Right renal pelvis (tissue), 4 donors: ENCODE measurements at regions not wholly inside any gene's neighbourhood (a gene's known extent, or its start where the extent isn't known, plus 50 kb on each side); places are given as distances from the start of the nearest gene placed in this dataset.
A peak's percentile ranks its signal among the peaks of the same experiment; 100 is the strongest.

Experiments
- DNase-seq, 4 donors: peaks; one replicate each; pipeline ENCODE4 v3.0.0-alpha.2; 2013; ENCODE audit warnings: low read depth in 4 of 4, low spot score in 3 of 4, missing footprints in 1 of 4

- no peak for DNase-seq
Measured at GRCh38 chr3:70583682-70584081, 271.2 kb upstream of the MDFIC2 start.

GRCh38 chr3:70582803-70583202, 270.4 kb upstream of the MDFIC2 start:
- no peak for DNase-seq

DNA sequence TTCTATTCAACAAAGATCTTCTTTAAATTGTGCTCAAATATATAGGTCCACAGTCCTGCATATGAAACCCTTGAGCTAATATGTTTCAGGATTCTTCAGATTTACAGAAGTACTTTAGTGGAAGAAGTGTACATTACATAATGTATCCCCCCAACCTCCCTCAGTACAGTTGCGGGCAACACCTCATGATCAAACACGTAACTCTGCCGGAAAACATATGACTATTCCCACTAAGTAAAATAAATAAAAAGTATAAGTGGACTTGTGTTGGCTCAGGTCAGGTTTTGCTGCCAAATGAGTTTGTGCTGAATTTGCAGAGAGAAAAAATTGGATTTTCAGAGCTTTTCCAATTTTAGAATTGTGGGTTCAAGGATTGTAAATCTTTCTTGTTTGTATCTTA, 267.6 kb upstream of the MDFIC2 start:
- no peak for DNase-seq

GRCh38 chr3:70571696-70572095, 259.3 kb upstream of the MDFIC2 start:
- no peak for DNase-seq

DNA sequence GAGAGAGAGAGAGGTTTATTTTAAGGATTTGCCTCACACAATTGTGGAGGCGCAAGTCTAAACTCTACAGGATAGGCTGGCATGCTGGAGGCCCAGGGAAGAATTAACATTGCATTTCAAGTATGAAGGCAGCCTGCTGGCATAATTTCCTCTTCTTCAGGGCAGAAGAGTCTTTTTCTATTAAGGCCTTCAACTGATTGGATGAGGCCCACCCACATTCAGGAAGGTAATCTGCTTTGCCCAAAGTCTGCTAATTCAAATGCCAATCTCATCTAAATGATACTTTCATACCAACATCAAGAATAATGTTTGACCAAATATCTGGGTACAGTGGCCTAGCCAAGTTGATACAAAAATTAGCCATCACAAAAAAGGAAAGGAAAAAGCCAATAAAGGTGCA, 258.1 kb upstream of the MDFIC2 start:
- DNase-seq = no peak

- DNase-seq = no peak
Measured at GRCh38 chr3:70568626-70569025, 256.2 kb upstream of the MDFIC2 start.

DNA sequence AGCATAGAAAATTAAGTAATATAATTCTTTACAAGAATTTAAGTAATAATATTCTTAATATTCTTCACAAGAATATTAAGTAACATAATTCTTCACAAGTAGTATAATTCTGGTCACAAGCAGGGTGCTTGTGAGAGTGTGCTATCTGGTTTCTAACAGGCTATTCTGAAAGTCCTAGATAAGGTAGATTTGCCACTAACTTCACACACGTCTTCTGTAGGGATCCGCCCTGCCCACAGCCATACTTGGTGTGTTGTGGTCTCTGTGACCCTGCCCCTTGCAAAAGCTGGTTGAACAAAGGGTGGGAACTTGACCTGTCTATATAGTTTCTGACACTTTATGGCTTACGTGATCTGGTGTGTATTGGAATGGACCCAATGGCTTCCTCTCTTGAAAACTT, 253.4 kb upstream of the MDFIC2 start:
- DNase-seq = no peak

- DNase-seq = no peak
Measured at GRCh38 chr3:70564552-70564951, 252.1 kb upstream of the MDFIC2 start.

- no peak for DNase-seq
Measured at GRCh38 chr3:70561796-70562195, 249.4 kb upstream of the MDFIC2 start.

- DNase-seq = no peak
Measured at GRCh38 chr3:70558956-70559355, 246.5 kb upstream of the MDFIC2 start.

GRCh38 chr3:70557976-70558375, 245.5 kb upstream of the MDFIC2 start:
- DNase-seq = no peak

GRCh38 chr3:70556056-70556455, 243.6 kb upstream of the MDFIC2 start:
- no peak for DNase-seq

DNA sequence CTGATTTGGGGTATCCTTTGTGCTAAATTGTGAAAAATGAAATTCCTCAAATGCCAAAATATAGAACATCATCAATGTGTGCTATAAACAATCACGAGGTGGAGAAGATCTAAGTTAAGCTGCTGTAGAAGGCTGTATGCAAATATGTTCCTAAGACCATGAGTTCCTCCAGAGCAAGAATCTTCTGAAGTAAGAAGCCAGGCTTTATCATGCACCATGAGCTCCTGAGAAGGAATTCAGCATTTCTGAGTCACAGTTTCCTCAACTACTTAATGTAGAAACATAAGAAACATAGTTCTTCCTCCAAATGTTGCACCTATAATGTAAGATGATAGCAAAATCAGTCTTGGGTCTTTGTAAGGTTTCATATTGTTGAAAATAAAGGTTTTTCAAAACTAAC, 241.7 kb upstream of the MDFIC2 start:
- DNase-seq = no peak

- peak in 3 of 4 donors; percentile 12 to 39 (median 12) for DNase-seq
Measured at GRCh38 chr3:70550723-70551319, 238.4 kb upstream of the MDFIC2 start.

DNA sequence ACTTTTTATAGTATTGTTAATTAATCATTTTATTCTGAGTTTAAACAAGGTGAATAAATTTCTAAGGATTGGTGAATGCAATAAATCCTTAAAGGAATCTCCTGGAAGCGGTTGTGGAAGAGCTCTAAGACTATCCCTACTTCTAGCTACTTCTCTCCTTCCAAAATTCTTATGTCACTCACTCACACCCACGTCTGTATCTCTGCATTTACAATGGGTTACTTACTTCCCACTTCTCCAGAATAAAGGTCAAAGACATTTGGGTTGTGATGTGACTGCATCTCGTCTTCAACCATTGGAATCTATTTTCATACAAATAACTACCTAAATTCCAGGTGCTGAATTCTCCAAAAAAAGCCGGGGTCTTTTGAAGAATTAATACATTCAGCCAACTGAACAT, 234.2 kb upstream of the MDFIC2 start:
- DNase-seq = no peak

GRCh38 chr3:70543493-70543892, 231.1 kb upstream of the MDFIC2 start:
- no peak for DNase-seq

DNA sequence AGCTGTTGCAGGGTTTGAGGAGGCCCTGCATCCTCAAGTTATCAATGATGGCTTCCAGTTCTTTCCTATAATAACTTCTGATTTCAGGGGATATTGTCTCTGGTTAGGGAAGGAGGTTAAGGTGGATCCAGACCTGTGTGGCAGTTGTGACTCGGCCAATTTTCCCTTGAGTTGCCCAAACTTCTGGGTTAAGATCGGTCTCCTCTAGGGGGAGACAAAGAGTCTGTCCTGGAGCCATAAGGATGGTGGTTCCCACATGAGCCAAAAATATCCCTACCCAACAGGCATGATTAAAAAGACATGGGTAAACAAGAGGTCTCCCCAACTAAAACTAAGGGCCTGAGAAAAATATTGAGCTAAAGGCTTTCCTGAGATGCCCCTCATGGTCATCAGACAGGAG, 227.5 kb upstream of the MDFIC2 start:
- no peak for DNase-seq

- DNase-seq = no peak
Measured at GRCh38 chr3:70532806-70533205, 220.4 kb upstream of the MDFIC2 start.

GRCh38 chr3:70531838-70532489, 219.5 kb upstream of the MDFIC2 start:
- no peak for DNase-seq

GRCh38 chr3:70531063-70531657, 218.7 kb upstream of the MDFIC2 start:
- DNase-seq = peak in 2 of 4 donors; percentile 14 to 23

DNA sequence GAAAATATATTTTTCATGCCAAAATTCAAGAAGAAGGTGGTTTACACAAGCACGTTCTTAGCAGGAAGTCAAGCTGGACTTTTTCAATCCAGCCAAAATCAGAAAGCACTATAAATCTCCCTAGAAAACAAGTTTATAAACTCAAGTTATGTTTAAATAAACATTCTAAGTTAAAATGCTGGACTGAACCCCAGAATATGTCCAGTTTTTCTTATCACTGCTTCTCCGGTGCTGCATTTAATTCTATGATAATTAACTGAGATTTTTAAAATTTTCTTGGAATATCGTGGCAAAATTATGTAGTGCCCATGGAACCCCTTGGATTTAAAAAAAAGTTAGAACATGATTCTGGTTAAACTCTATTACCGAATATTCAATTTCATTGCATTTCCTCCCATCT, 218.2 kb upstream of the MDFIC2 start:
- peak in 2 of 4 donors; percentile 16 to 36 for DNase-seq

DNA sequence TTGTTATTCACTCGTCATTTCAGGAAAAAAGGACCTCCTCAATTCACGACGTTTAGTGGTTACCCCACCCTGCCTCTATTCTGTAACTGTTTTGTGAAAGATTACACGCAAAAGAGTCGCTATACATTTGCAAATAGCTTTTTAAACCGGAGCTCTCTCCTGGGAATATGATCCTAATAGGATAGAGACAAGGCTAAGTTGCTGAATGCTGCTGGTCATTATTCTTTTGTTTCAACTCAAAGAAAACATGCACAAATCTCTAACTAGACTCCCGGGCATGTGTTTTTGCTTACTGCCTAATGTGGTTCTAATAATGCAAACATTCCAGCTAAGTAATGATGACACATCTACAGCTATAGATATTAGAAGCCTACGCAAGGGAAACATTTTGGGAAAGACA, 214.6 kb upstream of the MDFIC2 start:
- DNase-seq = no peak
